ENCODE measurements at regions not wholly inside any gene's neighbourhood (a gene's known extent, or its start where the extent isn't known, plus 50 kb on each side); places are given as distances from the start of the nearest gene placed in this dataset.
"Not testable (repeated sequence)": the region's sequence is repeated elsewhere in the genome, so short reads cannot be mapped to it uniquely, and the experiment has no call there.

DNA sequence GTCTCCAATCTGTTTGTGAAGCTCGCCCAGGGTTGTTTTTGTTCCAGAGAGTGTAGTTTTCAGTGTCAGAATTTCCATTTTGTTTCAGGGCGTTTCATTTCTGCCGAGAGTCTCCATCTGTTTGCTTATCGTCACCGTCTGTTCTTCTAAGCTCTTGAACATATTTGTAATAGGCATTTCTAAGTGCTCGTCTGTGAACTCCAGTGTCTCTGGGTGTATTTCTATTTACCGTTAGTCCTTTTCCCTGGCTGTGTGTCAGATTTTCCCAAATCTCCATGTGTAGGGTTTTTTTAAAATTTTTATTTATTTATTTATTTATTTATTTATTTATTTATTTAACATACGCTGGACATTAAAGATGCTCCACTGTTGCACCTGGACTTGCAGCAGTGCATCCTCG is 62.5 kb upstream of the LRPAP1 start:
- H3K4me3 ChIP-seq (ENCODE audit: low read depth, poor library complexity, severe bottlenecking); intact Hi-C loops (cut with DNase I; ENCODE audit: low total_unique reads); DNase-seq (ENCODE audit: low spot score in 2 of 2): not testable (repeated sequence)
- 81 to 87% methylated on average over 9 of the region's 9 CpGs for WGBS, 2 donors

DNA sequence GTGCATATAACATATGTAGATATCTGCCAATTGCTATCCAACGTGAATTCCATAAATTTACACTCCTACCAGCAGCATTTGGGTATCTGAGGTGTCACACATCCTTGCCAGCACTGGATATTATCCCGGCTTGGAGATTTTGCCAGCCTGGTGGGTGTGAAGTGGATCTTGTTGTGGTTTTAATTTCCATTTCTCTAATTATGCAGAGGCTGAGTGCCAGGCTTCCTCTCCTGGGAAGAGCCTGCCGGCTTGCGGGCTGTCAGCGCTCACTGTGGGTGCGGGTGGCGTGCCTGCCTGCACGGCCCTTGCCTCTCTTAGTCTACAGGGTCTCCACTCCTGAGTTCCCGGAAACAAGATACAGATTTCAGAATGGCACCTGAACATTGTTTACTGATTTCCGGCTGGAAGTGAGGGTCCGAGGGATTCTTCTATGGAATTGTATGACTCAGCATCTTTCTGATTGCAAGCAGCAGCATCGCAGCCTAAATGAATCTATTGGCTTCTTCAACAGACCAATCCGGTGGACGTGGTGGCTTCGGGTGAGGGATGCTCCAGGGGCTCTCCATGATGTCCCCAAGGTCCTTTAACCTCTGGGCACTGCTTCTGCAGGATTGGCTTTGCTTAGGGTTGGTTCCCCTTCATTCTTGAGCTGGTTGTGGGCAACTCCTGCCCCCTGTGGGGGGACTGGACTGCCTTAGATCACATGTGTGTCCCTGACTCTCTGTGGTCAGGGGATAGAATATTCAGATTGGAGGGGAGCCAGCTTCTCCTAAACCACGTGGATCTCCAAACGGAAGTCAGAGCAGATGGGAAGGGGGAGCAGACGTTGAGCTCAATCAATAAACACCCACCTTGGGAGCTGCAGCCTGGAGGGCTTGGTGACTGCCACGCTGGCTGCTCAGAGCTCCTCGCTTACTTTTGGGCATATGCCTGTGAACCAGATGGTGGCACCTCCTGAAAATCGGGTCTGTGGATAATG is 58.0 kb upstream of the LRPAP1 start:
- DNase-seq (ENCODE audit: low spot score in 2 of 2), result peak in 1 of 2 donors; percentile 43
- H3K4me3 ChIP-seq (ENCODE audit: low read depth, poor library complexity, severe bottlenecking); intact Hi-C loops (cut with DNase I; ENCODE audit: low total_unique reads): not testable (repeated sequence)
- WGBS, 2 donors, result 33 to 34% methylated on average over 21 of the region's 21 CpGs

DNA sequence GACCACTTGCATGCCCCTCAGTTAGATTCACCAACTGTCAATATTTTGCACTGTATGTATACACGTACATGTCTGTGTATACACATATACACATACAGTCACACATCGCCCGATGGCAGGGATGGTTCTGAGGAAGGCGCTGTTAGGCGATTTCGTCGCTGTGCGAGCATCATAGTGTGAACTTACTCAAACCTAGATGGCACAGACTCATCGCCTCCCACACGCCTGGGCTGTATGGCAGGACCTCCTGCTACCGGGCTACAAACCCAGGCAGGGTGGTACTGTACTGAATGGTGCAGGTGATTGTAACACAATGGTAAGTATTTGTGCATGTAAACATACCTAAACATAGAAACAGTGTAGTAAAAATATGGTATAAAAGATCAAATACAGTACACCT is 57.2 kb upstream of the LRPAP1 start:
- intact Hi-C loops (cut with DNase I; ENCODE audit: low total_unique reads); H3K4me3 ChIP-seq (ENCODE audit: low read depth, poor library complexity, severe bottlenecking): not testable (repeated sequence)
- DNase-seq (ENCODE audit: low spot score in 2 of 2), result peak in 1 of 2 donors; percentile 67
- WGBS, 2 donors, result 90 to 91% methylated on average over 11 of the region's 11 CpGs

DNA sequence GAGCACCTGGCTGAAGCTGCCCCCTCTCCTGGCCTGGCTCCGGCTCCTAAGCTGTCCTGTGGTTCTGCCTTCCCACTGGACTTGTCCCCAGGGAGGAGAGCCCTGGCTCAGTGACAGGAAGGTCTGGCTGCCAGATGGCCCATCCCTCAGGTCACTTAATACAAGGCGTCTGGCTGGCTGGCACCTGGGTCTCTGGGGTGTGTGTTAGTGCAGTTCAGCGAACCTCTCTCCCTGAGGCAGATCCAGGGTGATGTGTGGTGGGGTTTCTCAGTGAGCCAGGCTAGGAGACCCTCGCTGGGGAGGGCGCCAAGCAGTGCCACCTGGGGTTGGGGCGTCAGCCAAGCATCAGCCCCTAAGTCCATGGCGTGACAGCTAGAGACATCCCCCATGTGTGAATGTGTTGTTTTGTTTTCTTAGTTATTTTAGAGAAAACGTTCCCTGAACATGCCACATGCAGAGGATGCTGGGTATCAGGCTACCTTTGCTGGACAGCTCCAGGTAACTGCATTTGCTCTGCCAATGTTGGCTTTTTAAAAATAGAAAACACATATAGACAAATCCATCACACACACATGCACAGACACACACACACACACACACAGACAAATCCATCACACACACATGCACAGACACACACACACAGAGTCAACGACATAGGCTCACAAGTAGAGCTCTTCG is 56.4 kb upstream of the LRPAP1 start:
- intact Hi-C loops (cut with DNase I; ENCODE audit: low total_unique reads); H3K4me3 ChIP-seq (ENCODE audit: low read depth, poor library complexity, severe bottlenecking): not testable (repeated sequence)
- 41 to 54% methylated on average over 8 of the region's 10 CpGs for WGBS, 2 donors
- DNase-seq (ENCODE audit: low spot score in 2 of 2), result peak in 1 of 2 donors; percentile 70

DNA sequence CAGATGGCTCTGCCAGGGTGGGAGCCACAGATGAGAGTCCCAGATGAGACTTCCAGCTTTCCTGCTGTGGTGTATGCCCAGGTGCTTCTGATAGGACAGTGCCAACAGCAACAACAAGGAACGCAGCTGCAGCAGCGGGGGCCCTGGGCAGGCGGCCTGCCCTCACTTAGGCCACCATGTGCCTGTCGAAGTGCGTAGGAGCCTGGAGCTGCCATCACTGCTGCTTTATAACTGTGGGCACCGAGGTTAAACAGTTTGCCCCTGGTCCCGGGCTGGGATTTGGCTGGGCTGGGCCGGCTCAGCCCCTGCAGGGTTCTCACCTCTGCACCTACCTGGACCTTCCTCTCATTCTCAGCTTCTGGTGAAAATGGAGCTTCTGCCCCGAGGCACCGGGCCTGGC is 54.4 kb upstream of the LRPAP1 start:
- H3K4me3 ChIP-seq (ENCODE audit: low read depth, poor library complexity, severe bottlenecking); intact Hi-C loops (cut with DNase I; ENCODE audit: low total_unique reads): not testable (repeated sequence)
- 88 to 95% methylated on average over 5 to 10 of the region's 10 CpGs for WGBS, 2 donors
- peak in 1 of 2 donors; percentile 25 for DNase-seq (ENCODE audit: low spot score in 2 of 2)

DNA sequence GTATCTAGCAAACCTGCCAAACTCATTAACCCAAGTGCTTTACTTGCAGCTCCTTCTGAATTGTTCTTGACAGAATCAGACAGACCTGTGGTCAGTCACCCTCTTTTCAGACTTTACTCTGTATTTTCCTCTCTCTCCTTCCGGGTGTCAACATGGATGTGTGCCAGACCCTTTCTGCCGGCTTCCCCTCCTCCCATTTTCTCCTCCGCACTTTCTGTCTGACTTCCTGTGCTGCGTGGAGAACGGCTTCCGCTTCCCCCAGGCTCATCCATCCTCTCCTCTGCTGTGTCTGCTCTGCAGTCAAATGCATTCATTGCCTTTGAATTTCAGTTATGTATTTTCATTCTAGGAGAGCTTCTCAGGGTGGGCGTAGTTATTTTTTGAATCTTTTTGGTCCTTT is 53.3 kb upstream of the LRPAP1 start:
- intact Hi-C loops (cut with DNase I; ENCODE audit: low total_unique reads); H3K4me3 ChIP-seq (ENCODE audit: low read depth, poor library complexity, severe bottlenecking): not testable (repeated sequence)
- WGBS, 2 donors, result 35 to 40% methylated on average over 7 of the region's 7 CpGs
- DNase-seq (ENCODE audit: low spot score in 2 of 2), result peak in 1 of 2 donors; percentile 78

DNA sequence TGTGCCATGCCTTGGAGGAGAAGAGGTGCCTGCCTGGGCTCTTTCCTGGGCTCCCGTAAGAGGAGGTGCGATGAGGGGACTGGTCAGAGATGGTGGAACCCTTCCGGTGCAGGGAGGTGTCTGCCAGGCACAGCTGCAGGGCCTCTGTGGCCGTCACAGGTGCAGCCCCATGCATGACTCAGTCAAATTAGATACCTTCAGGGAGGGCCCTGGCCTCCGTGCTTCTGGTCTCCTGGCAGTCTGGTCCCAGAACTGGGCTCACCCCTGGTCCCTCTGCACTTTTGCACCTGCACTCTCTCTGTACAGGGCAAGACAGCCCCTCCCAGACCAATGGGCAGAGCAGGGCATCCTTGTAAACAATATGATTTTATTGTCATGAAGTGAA is 49.9 kb upstream of the LRPAP1 start:
- TF ChIP-seq, protein P1, sequence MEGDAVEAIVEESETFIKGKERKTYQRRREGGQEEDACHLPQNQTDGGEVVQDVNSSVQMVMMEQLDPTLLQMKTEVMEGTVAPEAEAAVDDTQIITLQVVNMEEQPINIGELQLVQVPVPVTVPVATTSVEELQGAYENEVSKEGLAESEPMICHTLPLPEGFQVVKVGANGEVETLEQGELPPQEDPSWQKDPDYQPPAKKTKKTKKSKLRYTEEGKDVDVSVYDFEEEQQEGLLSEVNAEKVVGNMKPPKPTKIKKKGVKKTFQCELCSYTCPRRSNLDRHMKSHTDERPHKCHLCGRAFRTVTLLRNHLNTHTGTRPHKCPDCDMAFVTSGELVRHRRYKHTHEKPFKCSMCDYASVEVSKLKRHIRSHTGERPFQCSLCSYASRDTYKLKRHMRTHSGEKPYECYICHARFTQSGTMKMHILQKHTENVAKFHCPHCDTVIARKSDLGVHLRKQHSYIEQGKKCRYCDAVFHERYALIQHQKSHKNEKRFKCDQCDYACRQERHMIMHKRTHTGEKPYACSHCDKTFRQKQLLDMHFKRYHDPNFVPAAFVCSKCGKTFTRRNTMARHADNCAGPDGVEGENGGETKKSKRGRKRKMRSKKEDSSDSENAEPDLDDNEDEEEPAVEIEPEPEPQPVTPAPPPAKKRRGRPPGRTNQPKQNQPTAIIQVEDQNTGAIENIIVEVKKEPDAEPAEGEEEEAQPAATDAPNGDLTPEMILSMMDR (IDR thresholded peaks at IDR 0.05), result no peak
- TF ChIP-seq POLR2A (IDR thresholded peaks at IDR 0.05), result no peak
- no peak for DNase-seq (ENCODE audit: low spot score in 2 of 2)
- H3K4me3 ChIP-seq (ENCODE audit: low read depth, poor library complexity, severe bottlenecking), result no peak overlapping the region
- 60 to 81% methylated on average over 4 to 5 of the region's 5 CpGs for WGBS, 2 donors
- intact Hi-C loops (cut with DNase I; ENCODE audit: low total_unique reads), result no loop called here

All from lower leg skin (tissue), 4 donors.